ENCODE measurements at regions not wholly inside any gene's neighbourhood (a gene's known extent, or its start where the extent isn't known, plus 50 kb on each side); places are given as distances from the start of the nearest gene placed in this dataset.

- H4K20me1 ChIP-seq (ENCODE audit: insufficient read depth, low read length), result no peaks in the 10 kb centered on the region
- peaks cover 0 to 4% of the 10 kb centered on the region in 2 experiments; a peak in 2 of 5 replicates for H3K27me3 ChIP-seq (ENCODE audit: control insufficient read depth in 1 of 2, insufficient read depth in 2 of 2, low read length in 2 of 2)
- no peaks in the 10 kb centered on the region for H3K79me2 ChIP-seq (ENCODE audit: insufficient read depth, low read length)
- 59% methylated on average over 5 of the region's 5 CpGs for WGBS (ENCODE audit: low lambda C conversion rate)
- no peak overlapping the region for H3K4me2 ChIP-seq (ENCODE audit: low read depth, low read length)
- H3K27ac ChIP-seq (ENCODE audit: extremely low read length, insufficient read depth, low read length), result no peak overlapping the region
- intact Hi-C loops (cut with micrococcal nuclease; ENCODE audit: unreplicated experiment) (no loop called here), in situ Hi-C loops (cut with HindIII; ENCODE audit: extremely low pct_ligation_motif_present, low pct_unique_long_range_greater_than_20kb) (no loop called here)
- FAIRE-seq (no peak), ATAC-seq (no peak), DNase-seq (ENCODE audit: low spot score) (no peak)
- BruUV-seq (replicated peaks), result no TSS peak
- POLR2A ChIA-PET, result no interaction called here
- no peaks in the 10 kb centered on the region for H3K36me3 ChIP-seq (replicated peaks in 1 of 2; ENCODE audit: control insufficient read depth in 1 of 2, insufficient read depth in 2 of 2, low read length in 2 of 2)
- no peak overlapping the region for H3K9ac ChIP-seq (ENCODE audit: insufficient read depth, low read depth, low read length)
- no peak overlapping the region for H3K4me3 ChIP-seq (replicated peaks in 1 of 3; ENCODE audit: insufficient read depth in 1 of 3, low read depth in 2 of 3, low read length in 3 of 3)
- H3K9me3 ChIP-seq (ENCODE audit: low read length), result no peaks in the 10 kb centered on the region
- no peaks in the 10 kb centered on the region for H3K4me1 ChIP-seq (ENCODE audit: insufficient read depth, low read length)
- no peak overlapping the region for H2AFZ ChIP-seq (ENCODE audit: low read length)
- CTCF ChIA-PET (ENCODE audit: low intra/inter-chr PET ratio, low total read pairs), result no interaction called here
- no peak for TF ChIP-seq SMAD1 (CRISPR knock-in tag; IDR thresholded peaks at IDR 0.05; ENCODE audit: borderline replicate concordance, low read depth)
- no peak for TF ChIP-seq HNRNPH1 (optimal IDR thresholded peaks at IDR 0.05; ENCODE audit: low read depth, low read length)
- no peak for TF ChIP-seq ZNF879 (CRISPR knock-in tag; IDR thresholded peaks at IDR 0.05)
- no peak for TF ChIP-seq ZNF646 (CRISPR knock-in tag; IDR thresholded peaks at IDR 0.05)
- no peak for TF ChIP-seq ZNF883 (CRISPR knock-in tag; IDR thresholded peaks at IDR 0.05; ENCODE audit: not compliant biosample characterization)
- no peak for TF ChIP-seq IRX3 (CRISPR knock-in tag; IDR thresholded peaks at IDR 0.05; ENCODE audit: borderline replicate concordance, low read depth)
- no peak for TF ChIP-seq CCDC6 (CRISPR knock-in tag; IDR thresholded peaks at IDR 0.05)
- TF ChIP-seq ASH2L (IDR thresholded peaks at IDR 0.05; ENCODE audit: insufficient read length, low read depth, low read length), result no peak
- no peak for TF ChIP-seq ZUFSP (CRISPR knock-in tag; IDR thresholded peaks at IDR 0.05; ENCODE audit: borderline replicate concordance)
- no peak for TF ChIP-seq ZNF639 (CRISPR knock-in tag; conservative IDR thresholded peaks at IDR 0.05)
- TF ChIP-seq MAFK (conservative IDR thresholded peaks at IDR 0.05 in 1 of 2, IDR thresholded peaks at IDR 0.05 in 1 of 2; ENCODE audit: low read length in 2 of 2), result no peak
- no peak for TF ChIP-seq SKIL (CRISPR knock-in tag; IDR thresholded peaks at IDR 0.05; ENCODE audit: borderline replicate concordance)
- TF ChIP-seq SRSF9 (IDR thresholded peaks at IDR 0.05; ENCODE audit: borderline replicate concordance, insufficient read depth, low read depth, low read length, poor library complexity, severe bottlenecking), result no peak
Measured at GRCh38 chr2:6792883-6793282, 72.8 kb downstream of the CMPK2 start.

Data from HepG2 (cell line).